Fibroblast of skin of scalp (primary cell): ENCODE measurements at regions not wholly inside any gene's neighbourhood (a gene's known extent, or its start where the extent isn't known, plus 50 kb on each side); places are given as distances from the start of the nearest gene placed in this dataset.
A peak's percentile ranks its signal among the peaks of the same experiment; 100 is the strongest.
"Not testable (repeated sequence)": the region's sequence is repeated elsewhere in the genome, so short reads cannot be mapped to it uniquely, and the experiment has no call there.

Experiments
- DNase-seq: peaks from one replicate; pipeline ENCODE4 v3.0.0-alpha.2; 2013

GRCh38 chr9:13001989-13002580 lies 227.3 kb downstream of the LURAP1L start:
- DNase-seq, result no peak

- DNase-seq, result no peak
Measured at GRCh38 chr9:13002740-13003139, 227.9 kb downstream of the LURAP1L start.

- no peak for DNase-seq
Measured at GRCh38 chr9:13009871-13010270, 235.1 kb downstream of the LURAP1L start.

- peak; percentile 86 for DNase-seq
Measured at GRCh38 chr9:13013991-13014883, 239.4 kb downstream of the LURAP1L start.

GRCh38 chr9:13017260-13017659 lies 242.4 kb downstream of the LURAP1L start:
- no peak for DNase-seq

GRCh38 chr9:13020146-13021040 lies 245.6 kb downstream of the LURAP1L start:
- peak; percentile 45 for DNase-seq

- peak; percentile 31 for DNase-seq
Measured at GRCh38 chr9:13022756-13023155, 247.9 kb downstream of the LURAP1L start.

GRCh38 chr9:13023498-13023897 lies 248.7 kb downstream of the LURAP1L start:
- no peak for DNase-seq

- no peak for DNase-seq
Measured at GRCh38 chr9:13026956-13027355, 252.1 kb downstream of the LURAP1L start.

- no peak for DNase-seq
Measured at GRCh38 chr9:13027879-13028278, 251.6 kb downstream of the MPDZ start.

GRCh38 chr9:13032585-13032984 lies 246.9 kb downstream of the MPDZ start:
- no peak for DNase-seq

- peak; percentile 73 for DNase-seq
Measured at GRCh38 chr9:13033959-13034693, 245.4 kb downstream of the MPDZ start.

- DNase-seq, result no peak
Measured at GRCh38 chr9:13034694-13035002, 244.8 kb downstream of the MPDZ start.

GRCh38 chr9:13035822-13036221 lies 243.7 kb downstream of the MPDZ start:
- DNase-seq, result no peak

GRCh38 chr9:13037808-13038207 lies 241.7 kb downstream of the MPDZ start:
- not testable (repeated sequence) for DNase-seq

- DNase-seq, result no peak
Measured at GRCh38 chr9:13047827-13048587, 231.5 kb downstream of the MPDZ start.

GRCh38 chr9:13049223-13049622 lies 230.3 kb downstream of the MPDZ start:
- peak; percentile 55 for DNase-seq

GRCh38 chr9:13053504-13053903 lies 226.0 kb downstream of the MPDZ start:
- DNase-seq, result no peak

- no peak for DNase-seq
Measured at GRCh38 chr9:13054389-13054788, 225.1 kb downstream of the MPDZ start.
